Prostate gland (tissue), 2 donors: ENCODE measurements at regions not wholly inside any gene's neighbourhood (a gene's known extent, or its start where the extent isn't known, plus 50 kb on each side); places are given as distances from the start of the nearest gene placed in this dataset.

Experiments used
- DNase-seq: peaks from one replicate; pipeline ENCODE4 v3.0.0-alpha.2; 2019; ENCODE audit warnings: low spot score
- H3K27ac ChIP-seq, 2 donors: fragments of 200-600 bp; sonication (generic); 2 replicates each; pipeline ENCODE4 v1.5.1; 2017 to 2019
- H3K27me3 ChIP-seq: fragments of 200-600 bp; sonication (generic); replicated peaks from 2 replicates; pipeline ENCODE4 v1.5.1; 2019; ENCODE audit not compliant: insufficient read depth
- H3K36me3 ChIP-seq, 2 donors: fragments of 200-600 bp; sonication (generic); 1 replicate in 1 of 2; 2 replicates in 1 of 2; pipeline versions ENCODE4 v1.5.1 to v1.8.1; 2017 to 2019
- H3K4me1 ChIP-seq: fragments of 200-600 bp; sonication (generic); replicated peaks from 2 replicates; pipeline ENCODE4 v1.5.1; 2019
- H3K4me3 ChIP-seq, 2 donors: fragments of 200-600 bp; sonication (generic); 2 replicates each; pipeline ENCODE4 v1.5.1; 2017 to 2019
- H3K9me3 ChIP-seq: fragments of 200-600 bp; sonication (generic); 2 replicates; pipeline ENCODE4 v1.5.1; 2017
- CTCF ChIP-seq, 4 experiments: fragments of 200-600 bp in 2 of 4; fragments of 450-650 bp in 2 of 4; sonication (generic) in 2 of 4; IDR thresholded peaks; 1 replicate in 3 of 4; 2 replicates in 1 of 4; pipeline ENCODE4 v1.5.1; 2016 to 2019; ENCODE audit warnings: antibody characterized with exemption in 4 of 4, mild to moderate bottlenecking in 2 of 4, moderate library complexity in 2 of 4
- POLR2A ChIP-seq: fragments of 450-650 bp; IDR thresholded peaks from one replicate; pipeline ENCODE4 v1.6.1; 2016; ENCODE audit warnings: antibody characterized with exemption, mild to moderate bottlenecking
- POLR2AphosphoS5 ChIP-seq: sonication (generic); formaldehyde crosslinking; IDR thresholded peaks from one replicate; pipeline ENCODE4 v1.6.1; 2017; ENCODE audit warnings: antibody characterized with exemption
- WGBS: methylation state at CpG from one replicate; pipeline ENCODE4 v1.1.5; 2018; 5-methylcytosine and 5-hydroxymethylcytosine counted together
- intact Hi-C: fragments of 100-400 bp; cut with DNase I; formaldehyde crosslinking; loops from one replicate; pipeline ENCODE4 v1.14.2; 2022

- Histone ChIP-seq H3K36me3 (no peaks in the 10 kb centered on the region), H3K9me3 (no peaks in the 10 kb centered on the region), H3K27me3 (no peaks in the 10 kb centered on the region), H3K4me3 (no peak overlapping the region), H3K4me1 (no peaks in the 10 kb centered on the region), H3K27ac (no peak overlapping the region)
- intact Hi-C loops, result loop anchor here (10.0 kb wide), 1 partner anchor 133 kb away; no protein-coding TSS in a partner anchor
- no peak for DNase-seq
- TF ChIP-seq CTCF (IDR thresholded peaks at IDR 0.05) (no peak), POLR2AphosphoS5 (no peak), POLR2A (no peak)
- WGBS, result 96% methylated on average over 8 of the region's 8 CpGs
These were observed 146.8 kb downstream of the UNC5CL start for GRCh38 chr6:40892223-40892622.

GRCh38 chr6:40891686-40892085 lies 147.3 kb downstream of the UNC5CL start:
- TF ChIP-seq CTCF (IDR thresholded peaks at IDR 0.05), result no peak
- TF ChIP-seq POLR2A, result no peak
- TF ChIP-seq POLR2AphosphoS5, result no peak
- DNase-seq, result no peak
- Histone ChIP-seq H3K4me3 (no peak overlapping the region), H3K36me3 (no peaks in the 10 kb centered on the region), H3K27ac (no peak overlapping the region), H3K9me3 (no peaks in the 10 kb centered on the region), H3K4me1 (no peaks in the 10 kb centered on the region), H3K27me3 (no peaks in the 10 kb centered on the region)
- intact Hi-C loops, result loop anchor here (10.0 kb wide), 1 partner anchor 133 kb away; no protein-coding TSS in a partner anchor
- WGBS, result 79% methylated on average over 8 of the region's 8 CpGs

GRCh38 chr6:40891131-40891530 lies 147.9 kb downstream of the UNC5CL start:
- no peak overlapping the region for H3K27ac ChIP-seq
- no peak for TF ChIP-seq POLR2A
- TF ChIP-seq CTCF (IDR thresholded peaks at IDR 0.05), result no peak
- no peak for TF ChIP-seq POLR2AphosphoS5
- no peaks in the 10 kb centered on the region for H3K9me3 ChIP-seq
- no peak for DNase-seq
- H3K4me3 ChIP-seq, result no peak overlapping the region
- no peaks in the 10 kb centered on the region for H3K36me3 ChIP-seq
- intact Hi-C loops, result loop anchor here (10.0 kb wide), 1 partner anchor 134 kb away; no protein-coding TSS in a partner anchor
- H3K4me1 ChIP-seq, result no peaks in the 10 kb centered on the region
- H3K27me3 ChIP-seq, result no peaks in the 10 kb centered on the region
- WGBS, result 88% methylated on average over 2 of the region's 2 CpGs

GRCh38 chr6:40889137-40889832 lies 149.7 kb downstream of the UNC5CL start:
- TF ChIP-seq POLR2A (no peak), CTCF (IDR thresholded peaks at IDR 0.05) (no peak), POLR2AphosphoS5 (no peak)
- Histone ChIP-seq H3K36me3 (no peaks in the 10 kb centered on the region), H3K27me3 (no peaks in the 10 kb centered on the region), H3K4me3 (no peak overlapping the region), H3K4me1 (no peaks in the 10 kb centered on the region), H3K27ac (no peak overlapping the region), H3K9me3 (no peaks in the 10 kb centered on the region)
- WGBS, result 86% methylated on average over 7 of the region's 7 CpGs
- intact Hi-C loops, result no loop called here
- no peak for DNase-seq

- intact Hi-C loops, result no loop called here
- no peaks in the 10 kb centered on the region for H3K9me3 ChIP-seq
- DNase-seq, result no peak
- H3K27ac ChIP-seq, result no peak overlapping the region
- H3K4me3 ChIP-seq, result no peak overlapping the region
- no peaks in the 10 kb centered on the region for H3K4me1 ChIP-seq
- no peaks in the 10 kb centered on the region for H3K36me3 ChIP-seq
- no peak for TF ChIP-seq POLR2AphosphoS5
- no peak for TF ChIP-seq POLR2A
- TF ChIP-seq CTCF (IDR thresholded peaks at IDR 0.05), result no peak
- 66% methylated on average over 3 of the region's 3 CpGs for WGBS
- H3K27me3 ChIP-seq, result no peaks in the 10 kb centered on the region
These were observed 150.5 kb downstream of the UNC5CL start for GRCh38 chr6:40888456-40888990.
